WTC11 (cell line): ENCODE measurements at regions not wholly inside any gene's neighbourhood (a gene's known extent, or its start where the extent isn't known, plus 50 kb on each side); places are given as distances from the start of the nearest gene placed in this dataset.

Experiments used
- ATAC-seq: fragments of 200-7000 bp; cut with Tn5 transposase; 2 replicates; pipeline ENCODE4 v1.10.0; 2021; ENCODE audit warnings: mild to moderate bottlenecking, moderate library complexity
- CTCF ChIA-PET: fragments of 300-600 bp; sonication (Branson Sonifier 250); formaldehyde crosslinking; loops from one replicate; lab custom pipeline; 2021; ENCODE audit warnings: antibody characterized with exemption; lab: Charles Lee
- POLR2A ChIA-PET: fragments of 350-600 bp; sonication (Branson Sonifier 250); formaldehyde crosslinking; loops from one replicate; lab custom pipeline; 2021; ENCODE audit warnings: antibody characterized with exemption; lab: Charles Lee
- DNase-seq: peaks from one replicate; pipeline ENCODE4 v3.0.0; 2021; ENCODE audit warnings: low spot score
- H3K27ac Mint-ChIP-seq: 2 replicates; pipeline ENCODE4 v1.8.0; 2021; ENCODE audit warnings: mixed read lengths
- H3K27me3 Mint-ChIP-seq: 2 replicates; pipeline ENCODE4 v1.8.0; 2021; ENCODE audit warnings: low read depth, mild to moderate bottlenecking, moderate library complexity, mixed read lengths
- H3K36me3 Mint-ChIP-seq: 2 replicates; pipeline ENCODE4 v1.8.0; 2021; ENCODE audit warnings: mixed read lengths
- H3K4me1 Mint-ChIP-seq: 2 replicates; pipeline ENCODE4 v1.8.0; 2022; ENCODE audit warnings: mixed read lengths
- H3K4me3 Mint-ChIP-seq: 2 replicates; pipeline ENCODE4 v1.8.0; 2021; ENCODE audit warnings: mild to moderate bottlenecking, moderate library complexity, mixed read lengths
- H3K9me3 Mint-ChIP-seq: 2 replicates; pipeline ENCODE4 v1.8.0; 2021; ENCODE audit warnings: mixed read lengths
- CBFB ChIP-seq: sonication (generic); formaldehyde crosslinking; IDR thresholded peaks from 2 replicates; pipeline ENCODE4 v1.8.1; 2022; ENCODE audit warnings: mild to moderate bottlenecking, low read depth, missing genetic modification reagents
- ELF4 ChIP-seq: sonication (generic); formaldehyde crosslinking; IDR thresholded peaks from 2 replicates; pipeline ENCODE4 v1.8.1; 2022; ENCODE audit warnings: low read depth, mild to moderate bottlenecking, moderate library complexity, missing genetic modification reagents
- GABPB1 ChIP-seq: sonication (generic); formaldehyde crosslinking; IDR thresholded peaks from 2 replicates; pipeline ENCODE4 v1.8.1; 2023; ENCODE audit warnings: mild to moderate bottlenecking, missing genetic modification reagents
- JUN ChIP-seq: sonication (generic); formaldehyde crosslinking; IDR thresholded peaks from 2 replicates; pipeline ENCODE4 v1.8.0; 2023; ENCODE audit warnings: mild to moderate bottlenecking, missing genetic modification reagents
- MYBL2 ChIP-seq: sonication (generic); formaldehyde crosslinking; IDR thresholded peaks from 2 replicates; pipeline ENCODE4 v1.8.1; 2023; ENCODE audit warnings: mild to moderate bottlenecking, moderate library complexity, missing genetic modification reagents
- PRRX2 ChIP-seq: fragments of 250-450 bp; sonication (Bioruptor Pico); IDR thresholded peaks from 2 replicates; pipeline ENCODE4 v1.8.0; 2021; ENCODE audit warnings: mild to moderate bottlenecking
- RORB ChIP-seq: fragments of 250-450 bp; sonication (Bioruptor Pico); IDR thresholded peaks from 2 replicates; pipeline ENCODE4 v1.9.0; 2021; ENCODE audit warnings: mild to moderate bottlenecking
- SMAD4 ChIP-seq: sonication (generic); formaldehyde crosslinking; IDR thresholded peaks from 2 replicates; pipeline ENCODE4 v1.8.0; 2022; ENCODE audit warnings: mild to moderate bottlenecking, missing genetic modification reagents
- SP1 ChIP-seq: sonication (generic); formaldehyde crosslinking; conservative IDR thresholded peaks from 2 replicates; pipeline ENCODE4 v1.8.1; 2022; ENCODE audit warnings: missing genetic modification reagents
- TCF7 ChIP-seq: sonication (generic); formaldehyde crosslinking; IDR thresholded peaks from 2 replicates; pipeline ENCODE4 v1.8.0; 2022; ENCODE audit warnings: mild to moderate bottlenecking, low read depth, missing genetic modification reagents, moderate library complexity
- TEAD1 ChIP-seq: sonication (generic); formaldehyde crosslinking; IDR thresholded peaks from 2 replicates; pipeline ENCODE4 v1.8.0; 2022; ENCODE audit warnings: mild to moderate bottlenecking, missing genetic modification reagents
- TEAD4 ChIP-seq: sonication (generic); formaldehyde crosslinking; IDR thresholded peaks from 2 replicates; pipeline ENCODE4 v1.8.0; 2022; ENCODE audit warnings: mild to moderate bottlenecking, missing genetic modification reagents
- ZBTB21 ChIP-seq: sonication (generic); formaldehyde crosslinking; IDR thresholded peaks from 2 replicates; pipeline ENCODE4 v1.8.1; 2023; ENCODE audit warnings: mild to moderate bottlenecking, missing genetic modification reagents, borderline replicate concordance
- ZNF219 ChIP-seq: sonication (generic); formaldehyde crosslinking; IDR thresholded peaks from 2 replicates; pipeline ENCODE4 v1.8.0; 2023; ENCODE audit warnings: missing genetic modification reagents, mild to moderate bottlenecking, borderline replicate concordance
- ZNF232 ChIP-seq: sonication (generic); formaldehyde crosslinking; IDR thresholded peaks from 2 replicates; pipeline ENCODE4 v1.8.0; 2022; ENCODE audit warnings: mild to moderate bottlenecking, missing genetic modification reagents
- ZNF416 ChIP-seq: fragments of 250-450 bp; sonication (Bioruptor Pico); IDR thresholded peaks from 2 replicates; pipeline ENCODE4 v1.9.0; 2021; ENCODE audit warnings: mild to moderate bottlenecking, inconsistent platforms
- ZNF532 ChIP-seq: fragments of 250-450 bp; sonication (Bioruptor Pico); IDR thresholded peaks from 2 replicates; pipeline ENCODE4 v1.9.0; 2021; ENCODE audit warnings: mild to moderate bottlenecking, borderline replicate concordance
- TF ChIP-seq, protein P1 (sequence below): sonication (generic); formaldehyde crosslinking; IDR thresholded peaks from 2 replicates; pipeline ENCODE4 v1.8.1; 2023; ENCODE audit warnings: mild to moderate bottlenecking, missing genetic modification reagents, moderate library complexity
- TF ChIP-seq, protein P2 (sequence below): sonication (generic); formaldehyde crosslinking; IDR thresholded peaks from 2 replicates; pipeline ENCODE4 v1.8.1; 2022; ENCODE audit warnings: mild to moderate bottlenecking, moderate library complexity, missing genetic modification reagents
- TF ChIP-seq, protein P3 (sequence below): sonication (generic); formaldehyde crosslinking; IDR thresholded peaks from 2 replicates; pipeline ENCODE4 v1.8.1; 2023; ENCODE audit warnings: mild to moderate bottlenecking, missing genetic modification reagents
- TF ChIP-seq, protein P4 (sequence below): sonication (generic); formaldehyde crosslinking; IDR thresholded peaks from 2 replicates; pipeline ENCODE4 v1.8.1; 2023; ENCODE audit warnings: mild to moderate bottlenecking, missing genetic modification reagents
- TF ChIP-seq, protein P5 (sequence below): sonication (generic); formaldehyde crosslinking; IDR thresholded peaks from 2 replicates; pipeline ENCODE4 v1.8.0; 2022; ENCODE audit warnings: mild to moderate bottlenecking, missing genetic modification reagents

DNA sequence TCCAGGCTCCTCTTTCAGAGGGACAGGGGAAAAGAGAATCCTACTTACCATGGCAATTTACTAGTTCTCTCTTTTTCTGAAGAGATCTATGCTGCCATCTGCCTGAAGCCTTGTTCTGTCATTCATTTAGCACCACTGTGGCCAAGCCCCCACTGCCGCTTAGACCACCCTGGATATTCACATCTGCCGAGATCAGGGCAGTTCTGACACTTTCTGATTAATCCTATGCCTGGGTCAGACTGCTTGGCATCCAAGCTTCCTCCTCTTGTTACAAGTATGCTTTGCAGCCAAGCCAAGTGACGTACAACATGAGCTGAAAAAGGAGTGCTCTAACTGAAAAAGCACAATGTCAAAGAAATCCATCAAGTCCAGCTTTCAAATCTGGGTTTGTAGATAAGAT lies 332.6 kb downstream of the SUCLG1 start (continued):
- TF ChIP-seq, protein P1, sequence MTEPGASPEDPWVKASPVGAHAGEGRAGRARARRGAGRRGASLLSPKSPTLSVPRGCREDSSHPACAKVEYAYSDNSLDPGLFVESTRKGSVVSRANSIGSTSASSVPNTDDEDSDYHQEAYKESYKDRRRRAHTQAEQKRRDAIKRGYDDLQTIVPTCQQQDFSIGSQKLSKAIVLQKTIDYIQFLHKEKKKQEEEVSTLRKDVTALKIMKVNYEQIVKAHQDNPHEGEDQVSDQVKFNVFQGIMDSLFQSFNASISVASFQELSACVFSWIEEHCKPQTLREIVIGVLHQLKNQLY, result no peak
- no peak for TF ChIP-seq TEAD1 (CRISPR knock-in tag)
- no peak for TF ChIP-seq GABPB1
- no peak for TF ChIP-seq PRRX2

- Mint-ChIP-seq H3K36me3 (peaks cover 10% of the 10 kb centered on the region), H3K4me1 (no peaks in the 10 kb centered on the region)
- no peak for DNase-seq
- POLR2A ChIA-PET, result no interaction called here
- TF ChIP-seq TEAD4 (CRISPR knock-in tag) (no peak), JUN (CRISPR knock-in tag) (no peak), ZNF232 (CRISPR knock-in tag) (no peak), MYBL2 (CRISPR knock-in tag) (no peak), SMAD4 (CRISPR knock-in tag) (no peak), ZNF416 (CRISPR knock-in tag) (no peak)
- TF ChIP-seq, protein P2, sequence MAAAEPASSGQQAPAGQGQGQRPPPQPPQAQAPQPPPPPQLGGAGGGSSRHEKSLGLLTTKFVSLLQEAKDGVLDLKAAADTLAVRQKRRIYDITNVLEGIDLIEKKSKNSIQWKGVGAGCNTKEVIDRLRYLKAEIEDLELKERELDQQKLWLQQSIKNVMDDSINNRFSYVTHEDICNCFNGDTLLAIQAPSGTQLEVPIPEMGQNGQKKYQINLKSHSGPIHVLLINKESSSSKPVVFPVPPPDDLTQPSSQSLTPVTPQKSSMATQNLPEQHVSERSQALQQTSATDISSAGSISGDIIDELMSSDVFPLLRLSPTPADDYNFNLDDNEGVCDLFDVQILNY (CRISPR knock-in tag), result no peak
- TF ChIP-seq, protein P3, sequence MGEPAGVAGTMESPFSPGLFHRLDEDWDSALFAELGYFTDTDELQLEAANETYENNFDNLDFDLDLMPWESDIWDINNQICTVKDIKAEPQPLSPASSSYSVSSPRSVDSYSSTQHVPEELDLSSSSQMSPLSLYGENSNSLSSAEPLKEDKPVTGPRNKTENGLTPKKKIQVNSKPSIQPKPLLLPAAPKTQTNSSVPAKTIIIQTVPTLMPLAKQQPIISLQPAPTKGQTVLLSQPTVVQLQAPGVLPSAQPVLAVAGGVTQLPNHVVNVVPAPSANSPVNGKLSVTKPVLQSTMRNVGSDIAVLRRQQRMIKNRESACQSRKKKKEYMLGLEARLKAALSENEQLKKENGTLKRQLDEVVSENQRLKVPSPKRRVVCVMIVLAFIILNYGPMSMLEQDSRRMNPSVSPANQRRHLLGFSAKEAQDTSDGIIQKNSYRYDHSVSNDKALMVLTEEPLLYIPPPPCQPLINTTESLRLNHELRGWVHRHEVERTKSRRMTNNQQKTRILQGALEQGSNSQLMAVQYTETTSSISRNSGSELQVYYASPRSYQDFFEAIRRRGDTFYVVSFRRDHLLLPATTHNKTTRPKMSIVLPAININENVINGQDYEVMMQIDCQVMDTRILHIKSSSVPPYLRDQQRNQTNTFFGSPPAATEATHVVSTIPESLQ (CRISPR knock-in tag), result no peak
- TF ChIP-seq, all 79 proteins: peak for 0
- CTCF ChIA-PET, result no interaction called here
- Mint-ChIP-seq H3K27me3 (no peaks in the 10 kb centered on the region), H3K27ac (no peak overlapping the region), H3K9me3 (peaks cover 19% of the 10 kb centered on the region), H3K4me3 (no peak overlapping the region)
- no peak for ATAC-seq
These were observed 333.0 kb downstream of the SUCLG1 start for GRCh38 chr2:84126084-84126483.

DNA sequence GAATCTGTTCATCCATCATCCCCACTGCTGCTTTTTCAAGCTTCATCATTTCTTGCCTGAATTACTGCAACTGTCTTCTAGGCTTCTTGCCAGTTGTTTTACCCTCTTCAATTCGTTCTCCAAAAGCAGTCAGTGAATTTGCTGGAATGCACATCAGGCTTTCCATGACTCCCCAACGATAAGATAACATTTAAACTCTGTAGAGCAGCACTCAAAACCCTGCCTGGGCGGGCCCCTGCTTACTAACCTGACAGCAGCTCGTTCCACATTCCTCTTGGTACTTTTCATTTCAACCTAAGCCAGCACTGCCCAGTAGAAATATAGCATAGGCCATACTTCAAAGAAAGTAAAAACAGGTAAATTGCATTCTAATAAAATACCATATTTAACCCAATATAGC lies 342.9 kb downstream of the SUCLG1 start:
- Mint-ChIP-seq H3K36me3 (peaks cover 14% of the 10 kb centered on the region), H3K27me3 (no peaks in the 10 kb centered on the region), H3K4me3 (no peak overlapping the region), H3K9me3 (peaks cover 18% of the 10 kb centered on the region), H3K4me1 (no peaks in the 10 kb centered on the region), H3K27ac (no peak overlapping the region)
- POLR2A ChIA-PET, result no interaction called here
- ATAC-seq (no peak), DNase-seq (no peak)
- CTCF ChIA-PET, result no interaction called here
- no peak for TF ChIP-seq GABPB1
- TF ChIP-seq TCF7, result no peak
- TF ChIP-seq, protein P2 (CRISPR knock-in tag), result no peak
- TF ChIP-seq ZBTB21, result no peak
- no peak for TF ChIP-seq ZNF532 (CRISPR knock-in tag)
- TF ChIP-seq, protein P1, result no peak
- no peak for TF ChIP-seq SP1 (CRISPR knock-in tag)
- no peak for TF ChIP-seq RORB (CRISPR knock-in tag)
- TF ChIP-seq, protein P4, sequence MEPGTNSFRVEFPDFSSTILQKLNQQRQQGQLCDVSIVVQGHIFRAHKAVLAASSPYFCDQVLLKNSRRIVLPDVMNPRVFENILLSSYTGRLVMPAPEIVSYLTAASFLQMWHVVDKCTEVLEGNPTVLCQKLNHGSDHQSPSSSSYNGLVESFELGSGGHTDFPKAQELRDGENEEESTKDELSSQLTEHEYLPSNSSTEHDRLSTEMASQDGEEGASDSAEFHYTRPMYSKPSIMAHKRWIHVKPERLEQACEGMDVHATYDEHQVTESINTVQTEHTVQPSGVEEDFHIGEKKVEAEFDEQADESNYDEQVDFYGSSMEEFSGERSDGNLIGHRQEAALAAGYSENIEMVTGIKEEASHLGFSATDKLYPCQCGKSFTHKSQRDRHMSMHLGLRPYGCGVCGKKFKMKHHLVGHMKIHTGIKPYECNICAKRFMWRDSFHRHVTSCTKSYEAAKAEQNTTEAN, result no peak
- TF ChIP-seq, protein P5, sequence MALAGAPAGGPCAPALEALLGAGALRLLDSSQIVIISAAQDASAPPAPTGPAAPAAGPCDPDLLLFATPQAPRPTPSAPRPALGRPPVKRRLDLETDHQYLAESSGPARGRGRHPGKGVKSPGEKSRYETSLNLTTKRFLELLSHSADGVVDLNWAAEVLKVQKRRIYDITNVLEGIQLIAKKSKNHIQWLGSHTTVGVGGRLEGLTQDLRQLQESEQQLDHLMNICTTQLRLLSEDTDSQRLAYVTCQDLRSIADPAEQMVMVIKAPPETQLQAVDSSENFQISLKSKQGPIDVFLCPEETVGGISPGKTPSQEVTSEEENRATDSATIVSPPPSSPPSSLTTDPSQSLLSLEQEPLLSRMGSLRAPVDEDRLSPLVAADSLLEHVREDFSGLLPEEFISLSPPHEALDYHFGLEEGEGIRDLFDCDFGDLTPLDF, result no peak
- TF ChIP-seq ZNF219 (CRISPR knock-in tag), result no peak
- TF ChIP-seq TEAD4 (CRISPR knock-in tag), result no peak
- no peak for TF ChIP-seq CBFB (CRISPR knock-in tag)
- no peak for TF ChIP-seq ELF4 (CRISPR knock-in tag)
